Epidermal melanocyte (primary cell): ENCODE measurements at regions not wholly inside any gene's neighbourhood (a gene's known extent, or its start where the extent isn't known, plus 50 kb on each side); places are given as distances from the start of the nearest gene placed in this dataset.
"Not testable (repeated sequence)": the region's sequence is repeated elsewhere in the genome, so short reads cannot be mapped to it uniquely, and the experiment has no call there.

Source experiments
- DNase-seq: peaks from one replicate; pipeline ENCODE4 v3.0.0; 2011; ENCODE audit warnings: low spot score; ENCODE audit not compliant: insufficient read length

DNA sequence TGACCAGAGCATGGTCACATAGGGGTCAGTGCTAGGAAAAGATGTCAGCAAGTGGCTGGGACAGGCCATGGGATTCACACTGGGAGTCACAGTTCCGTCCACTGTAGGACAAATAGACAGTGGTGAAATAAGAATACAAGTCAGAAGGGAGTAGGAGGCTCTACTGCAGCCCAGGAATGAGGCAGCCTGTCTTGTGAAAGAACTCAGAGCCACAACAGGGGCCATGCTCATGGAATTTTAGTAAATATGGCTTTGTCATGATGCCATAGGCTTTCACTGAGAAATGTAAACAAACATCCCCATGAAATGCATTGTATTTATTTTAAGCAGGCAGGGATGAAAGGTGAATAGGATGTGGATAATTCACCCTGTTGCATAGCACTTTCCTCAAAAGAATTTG is 504.3 kb downstream of the SOX11 start:
- DNase-seq: no peak

DNA sequence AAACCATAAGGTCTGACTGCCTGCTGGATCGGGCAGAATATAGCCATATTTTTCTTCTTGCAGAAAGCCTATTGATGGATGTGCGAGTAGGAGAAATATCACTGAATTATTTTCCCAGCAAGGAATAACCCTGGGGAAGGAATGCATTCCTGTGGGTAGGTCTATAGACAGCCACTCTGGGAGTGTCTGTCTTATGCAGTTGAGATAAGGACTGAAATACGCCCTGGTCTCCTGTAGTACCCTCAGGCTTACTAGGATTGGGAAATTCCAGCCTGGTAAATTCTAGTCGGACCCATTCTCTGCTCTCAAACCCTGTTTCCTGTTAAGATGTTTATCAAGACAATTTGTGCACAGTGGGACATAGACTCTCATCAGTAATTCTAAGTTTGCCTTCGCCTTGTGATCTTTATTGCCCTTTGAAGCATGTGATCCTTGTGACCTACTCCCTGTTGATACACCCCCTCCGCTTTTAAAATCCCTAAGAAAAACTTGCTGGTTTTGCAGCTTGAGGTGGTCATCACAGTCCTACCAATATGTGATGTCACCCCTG is 506.3 kb downstream of the SOX11 start:
- DNase-seq: not testable (repeated sequence)

DNA sequence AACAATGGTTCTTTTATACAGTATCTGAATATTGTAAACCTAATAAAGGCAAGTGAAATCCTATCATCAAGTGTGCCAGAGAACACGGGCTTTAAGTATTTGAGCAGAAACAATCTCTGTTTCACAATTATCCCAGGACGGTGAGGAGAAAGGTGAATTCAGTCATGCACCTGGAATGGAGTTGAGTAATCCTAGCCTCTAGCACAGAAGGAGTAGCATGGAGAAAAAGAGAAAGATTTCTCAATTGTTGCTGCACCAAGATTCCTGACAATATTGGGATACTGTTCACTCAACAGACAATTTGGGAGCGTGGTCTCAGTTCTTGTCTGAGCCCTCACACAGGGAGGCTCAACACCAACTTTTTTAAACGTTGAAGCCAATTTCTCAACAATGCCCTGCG is 510.6 kb downstream of the SOX11 start:
- DNase-seq: no peak

DNA sequence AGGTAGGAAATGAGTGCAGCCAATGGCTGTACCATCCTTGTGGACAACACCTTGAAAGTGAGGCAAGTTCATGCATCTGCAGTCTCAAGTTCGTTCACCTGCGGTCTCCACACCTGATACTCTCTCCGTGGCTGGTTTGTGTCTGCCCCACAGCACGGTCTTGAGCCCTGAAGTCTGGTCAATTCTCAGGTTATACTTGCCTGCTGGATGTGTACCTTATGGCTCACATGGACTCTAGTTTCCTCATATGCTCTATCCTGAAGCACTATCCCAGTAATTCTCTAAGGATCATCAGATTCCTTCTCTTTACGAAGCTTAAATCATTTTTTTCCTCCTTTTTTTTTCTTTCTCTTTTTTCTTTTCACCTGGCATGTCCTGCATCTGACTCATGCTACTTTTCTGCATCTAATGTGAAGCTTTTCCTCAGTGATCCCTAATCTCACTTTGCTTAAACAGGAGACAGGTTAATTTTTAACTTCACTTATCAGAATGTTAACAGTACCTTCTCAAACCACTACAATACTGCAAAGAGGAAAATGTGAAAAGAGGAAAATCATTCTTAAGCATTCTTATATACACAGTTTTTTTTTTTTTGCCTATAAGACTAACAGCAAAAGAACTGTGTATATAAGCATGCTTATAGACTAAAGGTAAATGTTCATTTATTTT is 511.2 kb downstream of the SOX11 start:
- no peak for DNase-seq

DNA sequence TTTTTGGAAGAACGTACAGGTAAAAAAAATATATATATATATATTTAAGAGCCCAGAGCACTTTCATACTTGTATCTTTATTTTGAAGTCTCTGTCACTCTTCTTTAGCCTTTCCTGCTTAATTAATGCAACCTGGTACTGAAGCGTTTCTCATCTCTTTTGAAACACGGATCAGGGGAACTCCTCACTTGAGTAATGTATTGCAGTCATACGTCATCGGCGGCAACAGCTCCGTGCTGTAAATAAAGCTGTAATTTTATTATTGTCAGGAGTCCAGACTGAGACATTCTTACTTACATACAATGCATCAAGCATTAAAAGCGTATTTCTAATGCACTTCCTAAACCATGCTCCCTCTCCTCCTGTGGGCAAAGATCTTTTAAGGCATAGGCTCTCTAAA is 514.7 kb downstream of the SOX11 start:
- no peak for DNase-seq

DNA sequence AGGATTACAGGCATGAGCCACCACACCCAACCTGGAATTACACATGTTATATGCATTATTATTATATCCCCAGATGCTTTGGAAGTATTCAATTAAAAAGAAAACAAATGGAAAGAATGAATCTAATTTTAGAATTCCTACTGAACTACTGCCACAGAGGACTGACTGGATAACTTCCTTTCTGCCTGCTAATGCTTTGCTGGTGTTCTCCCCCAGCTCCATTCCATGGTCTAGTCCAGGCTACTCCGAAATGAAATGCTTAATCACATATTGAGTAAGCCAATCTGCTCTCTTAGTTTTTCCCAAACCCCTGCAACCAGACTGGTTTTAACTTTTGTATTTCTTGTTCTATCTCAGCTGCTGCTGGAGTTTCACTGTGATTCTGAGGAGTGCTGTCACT is 519.1 kb downstream of the SOX11 start:
- DNase-seq: no peak

DNA sequence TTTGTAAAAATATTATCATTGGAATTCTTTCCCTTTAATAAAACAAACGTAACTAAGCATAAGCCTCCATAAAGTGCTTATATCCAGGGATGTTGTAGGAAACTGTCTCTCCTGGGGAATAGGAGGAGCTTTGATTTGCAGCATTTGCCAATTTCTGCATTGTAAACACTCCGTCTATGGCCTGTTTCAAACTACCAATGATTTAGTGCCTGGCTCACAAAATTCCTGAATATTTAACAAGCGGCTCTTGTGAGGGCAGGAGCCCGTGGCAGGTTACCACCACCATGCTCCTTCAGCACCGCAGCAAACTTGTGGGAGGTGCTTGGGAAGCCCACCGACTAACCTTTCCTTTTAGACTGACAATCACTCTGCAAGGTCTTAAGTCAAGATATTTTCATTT is 520.3 kb downstream of the SOX11 start:
- DNase-seq: no peak

DNA sequence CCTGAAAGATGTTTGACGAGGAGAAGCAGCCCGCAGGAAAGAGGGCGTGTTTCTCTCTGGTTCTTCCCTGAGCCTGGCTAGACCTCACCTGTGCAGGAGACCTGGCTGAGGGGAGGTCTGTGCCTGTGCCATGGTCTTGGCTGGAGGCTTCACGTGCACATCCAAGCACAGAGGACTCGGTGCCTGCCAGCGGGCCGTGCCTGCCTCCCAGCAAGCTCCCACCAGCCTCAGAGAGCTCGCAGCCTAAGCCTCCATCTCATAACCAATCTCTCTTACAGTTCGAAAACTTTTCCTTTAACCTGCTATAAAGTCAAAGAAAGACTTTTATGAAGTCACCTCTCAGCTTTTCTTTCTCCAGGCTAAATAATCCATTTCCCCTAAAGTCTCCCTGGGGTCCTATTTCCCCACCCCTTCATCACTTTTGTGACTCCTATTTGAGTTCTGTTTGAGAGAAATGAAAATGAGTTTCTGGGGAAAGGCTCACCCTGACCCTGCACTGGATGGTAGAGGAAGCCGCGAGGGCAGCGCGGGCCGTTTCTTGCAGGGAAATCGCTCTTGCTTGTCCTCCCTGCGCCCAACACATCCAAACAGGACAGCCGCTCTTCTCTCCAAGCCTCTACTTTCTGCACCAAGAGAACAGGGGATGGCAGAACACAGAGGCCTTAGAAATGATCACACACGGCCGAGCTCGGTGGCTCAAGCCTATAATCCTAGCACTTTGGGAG is 521.0 kb downstream of the SOX11 start:
- no peak for DNase-seq

DNA sequence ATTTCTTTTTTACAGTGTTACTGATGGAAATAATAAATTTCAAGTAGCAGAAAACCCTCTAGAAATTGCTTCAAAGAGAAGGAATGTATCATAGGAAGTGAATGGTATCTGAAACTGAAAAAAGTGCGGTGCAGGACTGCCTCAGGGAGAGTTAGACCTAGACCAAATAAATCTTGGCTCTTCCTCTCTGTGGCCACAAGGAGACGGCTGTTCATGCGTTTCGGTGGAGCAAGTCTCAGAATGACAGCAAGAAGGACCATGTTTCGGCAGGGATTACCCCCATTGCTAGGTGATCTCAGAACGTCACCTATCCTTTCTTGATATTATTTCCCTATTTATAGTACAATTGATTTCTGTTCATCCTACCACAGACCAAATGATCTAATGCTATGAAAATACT is 522.3 kb downstream of the SOX11 start:
- DNase-seq: peak; percentile 27

DNA sequence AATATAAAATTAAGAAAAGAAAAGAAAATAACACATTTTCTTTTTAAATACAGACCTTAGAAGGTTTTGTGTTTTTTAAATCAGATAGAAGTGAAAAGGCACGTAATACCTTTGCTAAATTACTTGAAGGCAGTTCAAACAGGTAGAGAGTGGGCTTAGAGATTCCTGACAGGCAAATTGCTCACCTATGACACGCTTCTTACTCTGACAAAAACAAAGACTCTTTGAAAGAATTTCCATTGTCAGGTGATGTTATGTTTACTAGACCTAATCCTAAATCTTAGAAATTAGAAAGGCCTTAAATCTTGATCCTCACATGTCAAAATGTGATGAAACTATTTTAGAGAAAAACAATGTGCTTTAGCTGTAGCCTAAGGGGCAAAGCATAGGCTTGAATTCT is 522.9 kb downstream of the SOX11 start:
- DNase-seq: no peak

DNA sequence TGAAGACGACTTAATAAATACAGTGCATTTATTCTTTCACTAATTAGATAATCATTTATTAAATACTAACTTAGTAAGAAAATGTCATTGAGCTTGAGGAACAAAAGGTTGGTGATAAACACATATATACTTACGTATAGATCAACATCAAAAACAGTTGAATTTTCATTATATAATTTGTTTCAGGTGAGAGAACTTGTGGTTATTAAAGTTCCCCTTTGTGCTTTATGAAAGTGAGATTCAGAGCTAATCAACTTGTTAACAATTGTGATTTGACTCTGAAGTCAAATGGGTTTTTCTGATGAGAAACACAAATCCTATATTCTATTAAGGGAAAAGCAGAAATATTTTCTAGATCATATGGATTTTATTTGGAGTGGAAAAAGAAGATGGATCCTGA is 524.0 kb downstream of the SOX11 start:
- DNase-seq: no peak

DNA sequence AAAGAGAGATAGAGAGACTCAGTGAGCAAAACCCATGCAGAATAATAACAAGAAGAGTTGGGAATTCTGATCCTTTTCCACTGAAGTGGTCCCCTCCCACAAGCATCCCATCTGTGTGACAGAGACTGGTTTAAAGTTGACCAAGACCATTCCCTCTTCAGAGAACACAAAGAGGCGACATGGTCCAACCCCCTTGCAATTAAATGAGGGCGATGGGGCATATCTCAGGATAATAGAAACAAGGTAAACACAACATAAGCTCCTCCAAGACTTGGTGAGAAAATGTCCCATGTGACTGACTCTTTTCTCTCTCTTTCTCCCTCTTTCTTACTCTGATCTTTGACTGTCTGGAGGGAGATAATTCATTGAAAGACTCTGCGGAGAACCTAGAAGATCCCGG is 526.7 kb downstream of the SOX11 start:
- DNase-seq: no peak

DNA sequence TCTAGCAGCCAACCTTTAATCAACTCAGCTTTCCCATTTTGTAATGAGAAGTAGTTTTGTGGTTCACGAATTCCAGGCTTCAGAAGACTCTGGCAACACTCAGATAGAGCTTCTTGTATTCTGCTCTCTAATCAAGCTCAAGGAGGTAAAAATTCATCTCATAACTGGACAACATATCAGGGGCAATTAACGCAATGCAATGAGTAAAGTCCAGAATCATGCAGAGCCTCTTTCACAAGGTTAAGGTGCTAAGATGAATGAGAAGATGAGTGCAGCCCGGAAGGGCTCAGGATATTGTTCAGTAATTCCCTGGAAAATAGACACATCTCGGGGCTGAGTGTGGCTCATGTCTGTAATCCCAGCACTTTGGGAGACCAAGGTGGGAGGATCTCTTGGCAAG is 527.7 kb downstream of the SOX11 start:
- DNase-seq: no peak

DNA sequence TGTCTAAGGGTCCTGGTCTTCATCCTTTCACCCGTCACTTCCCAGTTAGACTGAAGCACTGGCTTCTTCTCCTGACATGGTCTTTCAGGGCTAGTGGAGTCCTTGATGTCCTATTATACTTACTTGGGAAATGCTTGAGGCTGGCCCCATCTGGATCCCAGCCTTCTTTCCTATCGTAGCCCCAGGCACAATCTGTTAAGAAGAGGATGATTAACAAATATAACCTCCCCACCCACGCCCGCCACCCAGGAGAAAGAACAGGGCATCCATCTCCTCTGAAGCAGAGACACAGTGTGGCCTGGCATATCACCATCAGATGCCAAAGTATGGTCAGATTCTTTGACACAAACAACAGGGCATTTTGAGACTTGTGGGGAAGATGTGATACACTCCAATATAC is 530.1 kb downstream of the SOX11 start:
- DNase-seq: no peak

DNA sequence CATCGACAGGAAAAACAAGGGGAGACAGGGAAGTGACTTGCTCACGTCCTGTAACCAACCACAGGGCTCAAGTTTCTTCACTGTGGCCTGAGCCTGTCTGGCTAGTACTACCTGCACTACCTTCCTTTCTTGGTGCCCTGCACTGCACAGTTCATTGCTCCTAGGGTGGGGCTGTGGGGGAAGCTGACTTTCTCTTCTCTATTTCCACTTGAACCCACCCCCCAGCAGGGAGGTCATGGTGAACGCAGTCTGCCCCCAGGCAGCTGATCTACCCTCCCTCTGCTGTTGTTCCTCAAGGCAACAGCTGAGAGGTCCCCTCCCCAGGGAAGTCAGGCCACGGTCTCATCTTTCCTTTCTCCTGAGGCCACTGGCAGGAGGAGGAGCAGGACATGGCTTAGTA is 532.1 kb downstream of the SOX11 start:
- no peak for DNase-seq

DNA sequence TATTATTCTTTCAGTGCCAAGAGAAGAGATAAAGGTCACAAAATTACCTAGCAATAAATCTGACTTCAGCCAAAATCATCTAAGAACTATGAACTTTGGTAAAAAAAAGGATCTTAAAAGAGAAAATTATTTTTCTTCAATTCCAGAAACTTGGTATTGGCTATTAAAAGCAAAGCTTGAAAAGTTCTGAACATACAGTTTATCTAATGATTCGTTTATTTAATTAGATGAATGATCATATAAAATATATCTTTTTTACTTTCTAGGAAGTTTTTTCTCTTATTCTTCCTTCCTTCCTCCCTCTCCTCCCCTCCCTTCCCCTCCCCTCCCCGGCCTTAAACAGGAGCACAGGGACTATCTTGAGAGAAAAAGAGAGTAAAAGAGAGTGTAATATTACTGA is 536.1 kb downstream of the SOX11 start:
- no peak for DNase-seq

DNA sequence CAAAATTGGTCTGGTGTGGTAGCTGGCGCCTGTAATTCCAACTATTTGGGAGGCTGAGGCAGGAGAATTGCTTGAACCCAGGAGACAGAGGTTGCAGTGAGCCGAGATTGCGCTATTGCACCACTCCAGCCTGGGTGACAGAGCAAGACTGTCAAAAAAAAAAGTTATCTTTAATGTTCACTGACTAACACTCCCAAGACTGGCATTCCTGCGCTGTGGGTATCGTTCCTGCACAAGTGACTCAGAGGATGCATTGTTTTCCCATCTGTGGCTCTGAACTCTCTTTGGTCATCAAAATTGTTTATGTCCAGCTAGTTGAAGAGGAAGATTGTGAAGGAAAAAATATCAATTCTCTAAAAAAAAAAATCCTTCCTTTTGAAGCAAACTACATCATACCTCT is 539.0 kb downstream of the SOX11 start:
- DNase-seq: no peak

DNA sequence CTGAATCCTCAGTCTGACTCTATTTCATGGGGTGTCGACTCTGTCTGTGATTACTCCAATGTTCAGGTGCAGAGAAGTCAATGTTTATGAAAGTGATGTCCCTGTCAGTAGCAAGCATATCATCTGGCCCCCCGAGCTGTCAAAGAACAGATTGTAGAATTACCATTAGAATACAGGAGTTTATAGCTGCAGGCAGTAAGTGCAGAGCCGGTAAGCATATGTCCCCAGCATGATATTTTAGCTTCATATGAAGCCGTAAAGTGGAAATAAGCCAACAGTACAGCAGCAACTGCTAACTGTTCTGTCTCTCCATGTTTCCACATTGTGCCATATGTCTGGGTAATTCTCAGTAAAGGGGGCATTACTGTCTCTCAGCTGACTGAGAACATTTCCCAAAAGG is 541.8 kb downstream of the SOX11 start:
- no peak for DNase-seq

DNA sequence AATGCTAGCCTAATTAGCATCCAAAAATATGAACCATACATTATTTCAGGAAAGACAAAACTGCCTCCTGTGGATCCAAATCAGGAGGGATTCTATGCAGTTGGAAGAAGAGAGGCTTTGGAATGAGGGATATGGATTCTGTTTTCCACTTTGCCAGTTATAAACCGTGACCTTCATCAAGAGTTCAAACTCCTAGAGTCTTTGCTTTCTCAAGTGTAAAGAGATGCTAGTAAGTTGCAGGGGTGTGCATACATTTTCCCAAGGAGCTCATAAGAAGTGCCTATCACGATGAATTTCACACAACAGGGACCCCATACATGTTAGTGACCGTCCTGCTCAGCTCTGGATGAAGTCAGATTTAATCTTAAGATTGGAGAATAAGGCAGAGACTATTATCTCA is 542.5 kb downstream of the SOX11 start:
- no peak for DNase-seq

DNA sequence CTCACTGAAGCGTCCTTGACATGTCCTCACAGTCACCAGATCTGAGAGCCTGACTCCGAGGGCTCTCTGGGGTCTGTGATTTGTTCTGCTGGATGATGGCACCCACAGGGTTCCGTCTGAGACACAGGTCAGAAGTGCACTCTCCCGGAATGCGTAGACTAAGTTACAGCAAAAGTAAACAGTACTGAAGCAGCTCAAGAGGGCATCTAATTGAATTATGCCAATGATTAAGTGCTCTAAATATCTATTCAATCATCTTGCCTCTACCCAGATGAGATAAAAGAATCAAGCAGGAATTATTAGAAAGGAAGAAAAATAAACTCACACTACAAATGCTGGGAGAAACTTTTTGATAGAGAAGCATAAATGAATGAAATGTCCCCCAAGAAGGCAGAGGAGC is 544.1 kb downstream of the SOX11 start:
- no peak for DNase-seq

DNA sequence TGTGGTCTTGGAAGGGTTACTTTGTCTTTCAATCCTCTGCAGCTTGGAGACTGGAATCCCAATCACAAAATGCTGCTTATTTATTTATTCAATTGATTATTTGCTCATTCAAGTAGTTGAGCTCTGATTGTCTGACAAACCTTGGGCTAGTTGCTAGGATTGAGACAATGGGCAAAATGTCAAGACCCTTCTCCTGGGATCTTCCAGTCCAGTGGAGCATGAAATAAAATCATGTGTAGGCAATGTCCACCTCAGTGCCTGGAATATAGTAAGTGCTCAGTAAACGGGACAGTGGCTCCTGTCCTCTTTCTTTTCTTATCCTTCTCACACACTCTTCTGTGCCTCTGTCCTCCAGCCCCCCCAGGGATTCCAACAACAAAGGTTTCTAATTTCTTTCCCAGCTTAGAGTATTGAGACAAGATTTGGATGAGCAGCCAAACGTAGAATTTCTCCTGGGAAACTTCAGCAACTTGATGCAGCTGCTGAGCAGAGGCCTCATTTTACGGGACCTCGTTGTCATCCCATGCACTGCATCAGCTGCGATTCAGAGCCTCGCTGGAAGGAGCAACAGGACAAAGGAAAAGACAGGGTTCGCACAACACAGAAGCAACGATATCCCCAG is 545.0 kb downstream of the SOX11 start:
- no peak for DNase-seq

DNA sequence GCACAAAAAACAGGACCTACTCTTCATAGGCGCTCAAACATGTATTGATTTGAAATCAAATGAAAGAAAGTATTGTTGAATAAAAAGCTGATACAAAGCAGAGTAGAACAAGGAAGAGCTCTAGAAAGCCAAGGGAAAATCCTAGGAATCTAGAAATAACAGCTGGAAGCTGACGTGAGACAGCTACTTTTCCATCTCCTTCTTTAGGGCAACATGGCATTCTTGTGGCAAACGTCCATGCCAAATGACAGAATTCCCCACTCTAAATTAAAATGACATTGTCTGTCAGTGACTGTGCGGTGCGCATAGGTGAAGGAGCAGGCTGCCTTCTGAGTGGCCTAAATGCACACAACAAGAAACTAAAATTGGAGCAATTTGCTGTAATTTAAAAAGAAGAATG is 557.4 kb downstream of the SOX11 start:
- no peak for DNase-seq

DNA sequence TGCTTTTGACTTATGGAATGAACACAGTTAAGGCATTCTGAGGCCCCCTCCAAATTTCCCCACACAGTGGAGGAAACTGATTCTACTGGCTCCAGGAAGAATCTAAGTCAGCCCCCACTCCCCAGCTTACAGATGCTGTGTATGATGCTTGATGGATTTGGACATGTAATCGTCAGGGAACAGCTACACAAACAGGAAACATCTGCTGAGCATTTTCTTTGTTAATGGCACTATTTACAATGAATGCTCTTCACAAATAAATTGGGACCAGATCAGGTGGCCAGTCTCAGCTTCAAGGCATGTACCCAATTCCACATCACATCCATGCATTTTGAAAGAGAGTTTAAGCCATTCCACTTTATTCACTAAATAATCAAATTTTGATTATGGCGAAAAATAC is 562.3 kb downstream of the SOX11 start:
- DNase-seq: no peak
